Coronary artery (tissue), 2 donors: ENCODE measurements at regions not wholly inside any gene's neighbourhood (a gene's known extent, or its start where the extent isn't known, plus 50 kb on each side); places are given as distances from the start of the nearest gene placed in this dataset.

Source experiments
- DNase-seq: peaks from one replicate; pipeline ENCODE4 v3.0.0-alpha.2; 2017; ENCODE audit warnings: low spot score
- H3K27ac ChIP-seq, 2 donors: fragments of 200-600 bp; sonication (generic); one replicate each; pipeline ENCODE4 v1.5.1; 2016 to 2019
- H3K4me3 ChIP-seq: fragments of 200-600 bp; sonication (generic); 2 replicates; pipeline ENCODE4 v1.5.1; 2016; ENCODE audit warnings: mild to moderate bottlenecking, moderate library complexity
- TF ChIP-seq, protein P1 (sequence below): fragments of 200-600 bp; sonication (generic); IDR thresholded peaks from one replicate; pipeline ENCODE4 v1.5.1; 2019; ENCODE audit warnings: antibody characterized with exemption

DNA sequence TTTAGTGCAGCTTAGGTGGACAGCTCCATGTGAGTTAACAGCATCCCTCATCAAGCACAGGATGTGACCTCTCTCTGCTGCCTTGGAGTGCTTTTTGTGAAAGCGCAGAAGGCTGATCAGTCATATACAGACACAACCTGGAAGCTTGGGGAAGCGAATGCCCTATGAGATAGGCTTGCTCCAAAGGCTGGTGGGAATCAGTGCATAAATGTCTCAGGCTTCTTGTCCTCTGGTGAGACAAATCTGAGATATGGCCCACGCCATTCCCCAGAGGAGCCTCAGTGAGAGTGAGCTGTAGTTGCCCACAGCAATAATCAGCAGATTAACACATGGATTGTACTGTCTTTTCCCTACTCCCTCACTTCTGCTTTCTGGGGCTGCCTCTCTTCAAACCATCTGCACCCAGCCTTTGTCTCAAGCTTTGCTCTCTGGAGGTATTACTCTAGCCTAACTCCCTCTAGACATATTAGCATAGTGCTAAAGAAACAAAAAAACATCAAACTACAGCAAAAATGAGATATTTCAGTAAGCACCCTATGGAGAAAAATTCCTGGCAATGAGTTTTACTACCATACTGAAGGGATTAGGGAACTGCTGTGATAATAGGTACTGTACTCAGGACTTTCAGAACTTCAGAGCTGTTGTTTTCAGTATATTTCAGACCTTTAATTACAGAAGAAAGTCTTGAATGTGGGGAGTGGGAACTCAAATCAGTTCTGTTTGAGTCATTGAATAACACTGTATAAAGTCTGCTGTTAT lies 113.7 kb downstream of the OXSM start:
- DNase-seq: no peak
- no peak overlapping the region for H3K4me3 ChIP-seq
- H3K27ac ChIP-seq: no peak overlapping the region
- TF ChIP-seq, protein P1, sequence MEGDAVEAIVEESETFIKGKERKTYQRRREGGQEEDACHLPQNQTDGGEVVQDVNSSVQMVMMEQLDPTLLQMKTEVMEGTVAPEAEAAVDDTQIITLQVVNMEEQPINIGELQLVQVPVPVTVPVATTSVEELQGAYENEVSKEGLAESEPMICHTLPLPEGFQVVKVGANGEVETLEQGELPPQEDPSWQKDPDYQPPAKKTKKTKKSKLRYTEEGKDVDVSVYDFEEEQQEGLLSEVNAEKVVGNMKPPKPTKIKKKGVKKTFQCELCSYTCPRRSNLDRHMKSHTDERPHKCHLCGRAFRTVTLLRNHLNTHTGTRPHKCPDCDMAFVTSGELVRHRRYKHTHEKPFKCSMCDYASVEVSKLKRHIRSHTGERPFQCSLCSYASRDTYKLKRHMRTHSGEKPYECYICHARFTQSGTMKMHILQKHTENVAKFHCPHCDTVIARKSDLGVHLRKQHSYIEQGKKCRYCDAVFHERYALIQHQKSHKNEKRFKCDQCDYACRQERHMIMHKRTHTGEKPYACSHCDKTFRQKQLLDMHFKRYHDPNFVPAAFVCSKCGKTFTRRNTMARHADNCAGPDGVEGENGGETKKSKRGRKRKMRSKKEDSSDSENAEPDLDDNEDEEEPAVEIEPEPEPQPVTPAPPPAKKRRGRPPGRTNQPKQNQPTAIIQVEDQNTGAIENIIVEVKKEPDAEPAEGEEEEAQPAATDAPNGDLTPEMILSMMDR: no peak

GRCh38 chr3:25904206-25904605 lies 114.3 kb downstream of the OXSM start:
- DNase-seq: no peak
- TF ChIP-seq, protein P1: no peak
- H3K4me3 ChIP-seq: no peak overlapping the region

DNA sequence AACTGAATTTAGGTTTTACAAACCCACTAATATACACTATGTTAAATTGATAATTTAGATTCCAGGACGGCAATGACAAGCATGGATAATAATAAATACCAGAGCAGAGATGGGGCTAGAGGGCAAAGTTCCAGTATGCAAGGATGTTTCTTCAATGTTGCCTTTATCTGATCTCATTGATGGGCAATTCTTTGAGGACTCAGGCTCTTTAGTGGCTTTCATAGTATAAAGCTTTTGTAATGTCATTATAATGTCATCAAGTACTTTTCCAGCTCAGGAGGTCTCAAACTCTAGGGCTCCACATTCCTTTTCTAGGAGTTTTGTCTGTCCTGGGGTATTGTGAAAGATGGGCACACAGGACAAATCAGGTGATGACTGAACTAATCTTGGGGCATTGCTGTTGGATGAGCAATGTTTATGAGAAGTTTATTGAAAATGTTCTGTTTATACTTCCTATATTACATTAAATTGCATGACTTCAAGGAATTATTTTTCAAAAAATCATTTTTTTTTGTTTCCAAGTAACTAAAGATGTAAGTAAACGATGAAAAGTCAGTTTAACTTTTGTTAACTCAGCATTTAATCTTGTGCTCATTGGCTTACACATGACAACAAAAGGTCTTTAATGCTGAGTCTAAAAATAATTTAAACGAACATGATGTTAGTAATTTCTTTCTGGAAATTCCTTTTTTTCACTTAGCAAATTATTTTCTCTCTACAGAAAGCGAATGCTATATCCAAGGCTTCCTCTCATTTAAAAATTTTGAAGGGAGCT lies 116.4 kb downstream of the OXSM start:
- DNase-seq: no peak
- TF ChIP-seq, protein P1: no peak
- Histone ChIP-seq H3K27ac (no peak overlapping the region), H3K4me3 (no peak overlapping the region)

More at GRCh38 chr3:25904206-25904605, 114.3 kb downstream of the OXSM start:
- no peak overlapping the region for H3K27ac ChIP-seq

DNA sequence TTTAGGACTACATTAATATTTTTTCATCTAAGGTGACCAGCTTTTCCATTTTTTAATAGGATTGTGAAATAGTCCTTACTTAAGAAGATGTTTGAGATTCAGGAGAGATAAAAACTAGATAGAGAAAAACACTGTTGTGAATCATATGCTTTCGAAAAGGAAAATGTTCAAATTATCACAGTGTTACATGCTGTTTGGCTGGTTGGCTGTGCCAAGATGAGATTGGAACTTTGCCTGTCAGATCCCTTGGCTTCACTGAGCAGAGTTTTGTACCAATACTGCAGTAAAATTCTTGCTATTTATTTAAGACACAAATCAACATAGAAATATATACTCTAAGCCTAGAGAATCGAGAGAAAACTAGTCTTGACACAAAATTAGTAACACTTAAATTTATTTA lies 117.2 kb downstream of the OXSM start:
- no peak for DNase-seq
- TF ChIP-seq, protein P1: no peak
- no peak overlapping the region for H3K27ac ChIP-seq
- H3K4me3 ChIP-seq: no peak overlapping the region

- Histone ChIP-seq H3K27ac (no peak overlapping the region), H3K4me3 (no peak overlapping the region)
- TF ChIP-seq, protein P1: no peak
- DNase-seq: no peak
Measured at GRCh38 chr3:25910105-25910504, 120.2 kb downstream of the OXSM start.

GRCh38 chr3:25910997-25911396 lies 121.1 kb downstream of the OXSM start:
- TF ChIP-seq, protein P1: no peak
- H3K4me3 ChIP-seq: no peak overlapping the region
- no peak for DNase-seq
- no peak overlapping the region for H3K27ac ChIP-seq
